HCT116 (cell line): ENCODE measurements at regions not wholly inside any gene's neighbourhood (a gene's known extent, or its start where the extent isn't known, plus 50 kb on each side); places are given as distances from the start of the nearest gene placed in this dataset.
"Not testable (repeated sequence)": the region's sequence is repeated elsewhere in the genome, so short reads cannot be mapped to it uniquely, and the experiment has no call there.

Source experiments
- CBX3 ChIP-seq: IDR thresholded peaks from 2 replicates; pipeline ENCODE4 v1.6.1; 2012; ENCODE audit warnings: low read depth
- EGR1 ChIP-seq: IDR thresholded peaks from 2 replicates; pipeline ENCODE4 v1.6.1; 2012; ENCODE audit warnings: low read depth
- EZH2 ChIP-seq: fragments of 200-600 bp; sonication (generic); IDR thresholded peaks from 2 replicates; pipeline ENCODE4 v1.6.1; 2017; ENCODE audit warnings: antibody characterized with exemption, mixed run types
- POLR2A ChIP-seq: IDR thresholded peaks from 2 replicates; pipeline ENCODE4 v1.7.0; 2011; ENCODE audit warnings: borderline replicate concordance; ENCODE audit not compliant: insufficient read depth, insufficient read length; ENCODE audit errors: extremely low read depth
- POLR2AphosphoS5 ChIP-seq: IDR thresholded peaks from 2 replicates; pipeline ENCODE4 v1.6.1; 2011; ENCODE audit warnings: mild to moderate bottlenecking, low read depth, low read length, moderate library complexity
- RAD21 ChIP-seq: IDR thresholded peaks from 2 replicates; pipeline ENCODE4 v1.6.1; 2012; ENCODE audit warnings: low read depth, mild to moderate bottlenecking
- SIN3A ChIP-seq: IDR thresholded peaks from 2 replicates; pipeline ENCODE4 v1.6.1; 2012; ENCODE audit warnings: low read depth
- SP1 ChIP-seq: IDR thresholded peaks from 2 replicates; pipeline ENCODE4 v1.6.1; 2012; ENCODE audit warnings: low read depth
- TCF7L2 ChIP-seq: IDR thresholded peaks from 2 replicates; pipeline ENCODE4 v1.7.0; 2011; ENCODE audit warnings: borderline replicate concordance, inconsistent platforms; ENCODE audit not compliant: insufficient read depth, insufficient read length; ENCODE audit errors: extremely low read depth
- TF ChIP-seq, protein P1 (sequence below), 3 experiments: fragments of 200-600 bp in 1 of 3; sonication (generic) in 1 of 3; IDR thresholded peaks in 2 of 3; conservative IDR thresholded peaks in 1 of 3; 2 replicates each; pipeline ENCODE4 v1.5.1; 2012 to 2017; ENCODE audit warnings: low read depth in 2 of 3, low read length in 2 of 3, antibody characterized with exemption in 1 of 3, borderline replicate concordance in 1 of 3, control low read depth in 1 of 3, mild to moderate bottlenecking in 1 of 3, mixed read lengths in 1 of 3, mixed run types in 1 of 3, moderate library complexity in 1 of 3; ENCODE audit not compliant: insufficient read depth in 1 of 3
- TF ChIP-seq, protein P2 (sequence below): IDR thresholded peaks from 2 replicates; pipeline ENCODE4 v1.6.1; 2012; ENCODE audit warnings: low read depth
- TF ChIP-seq, protein P3 (sequence below): IDR thresholded peaks from 2 replicates; pipeline ENCODE4 v1.6.1; 2012
- TF ChIP-seq, protein P4 (sequence below): IDR thresholded peaks from 2 replicates; pipeline ENCODE4 v1.6.1; 2012

DNA sequence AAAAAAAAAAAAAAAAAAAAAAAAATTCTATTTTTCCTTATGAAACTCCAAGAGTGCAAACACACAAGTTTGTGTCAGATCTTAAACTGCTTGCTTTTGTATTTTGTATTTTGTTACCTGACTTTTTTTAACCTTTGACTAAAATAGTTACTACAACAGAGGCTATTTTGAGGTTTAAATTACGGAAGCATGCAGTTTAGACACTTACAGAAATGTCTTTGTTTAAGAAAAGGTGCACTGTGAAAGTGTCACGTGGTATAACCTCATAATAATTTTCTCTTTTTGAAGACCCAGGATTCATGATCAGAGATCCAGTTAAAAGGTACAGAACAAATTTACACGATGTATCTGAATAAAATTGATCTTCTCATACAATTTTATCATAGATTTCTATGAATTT lies 152.4 kb downstream of the SPIN4 start:
- TF ChIP-seq SP1, POLR2AphosphoS5, EZH2, RAD21, POLR2A, SIN3A, TCF7L2, EGR1, CBX3: not testable (repeated sequence)
- TF ChIP-seq, protein P1, sequence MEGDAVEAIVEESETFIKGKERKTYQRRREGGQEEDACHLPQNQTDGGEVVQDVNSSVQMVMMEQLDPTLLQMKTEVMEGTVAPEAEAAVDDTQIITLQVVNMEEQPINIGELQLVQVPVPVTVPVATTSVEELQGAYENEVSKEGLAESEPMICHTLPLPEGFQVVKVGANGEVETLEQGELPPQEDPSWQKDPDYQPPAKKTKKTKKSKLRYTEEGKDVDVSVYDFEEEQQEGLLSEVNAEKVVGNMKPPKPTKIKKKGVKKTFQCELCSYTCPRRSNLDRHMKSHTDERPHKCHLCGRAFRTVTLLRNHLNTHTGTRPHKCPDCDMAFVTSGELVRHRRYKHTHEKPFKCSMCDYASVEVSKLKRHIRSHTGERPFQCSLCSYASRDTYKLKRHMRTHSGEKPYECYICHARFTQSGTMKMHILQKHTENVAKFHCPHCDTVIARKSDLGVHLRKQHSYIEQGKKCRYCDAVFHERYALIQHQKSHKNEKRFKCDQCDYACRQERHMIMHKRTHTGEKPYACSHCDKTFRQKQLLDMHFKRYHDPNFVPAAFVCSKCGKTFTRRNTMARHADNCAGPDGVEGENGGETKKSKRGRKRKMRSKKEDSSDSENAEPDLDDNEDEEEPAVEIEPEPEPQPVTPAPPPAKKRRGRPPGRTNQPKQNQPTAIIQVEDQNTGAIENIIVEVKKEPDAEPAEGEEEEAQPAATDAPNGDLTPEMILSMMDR (IDR thresholded peaks at IDR 0.05 in 2 of 3, conservative IDR thresholded peaks at IDR 0.05 in 1 of 3; ENCODE audit: borderline replicate concordance in 1 of 3, insufficient read depth in 1 of 3, low read depth in 2 of 3, low read length in 2 of 3), result not testable (repeated sequence)
- TF ChIP-seq, protein P2, sequence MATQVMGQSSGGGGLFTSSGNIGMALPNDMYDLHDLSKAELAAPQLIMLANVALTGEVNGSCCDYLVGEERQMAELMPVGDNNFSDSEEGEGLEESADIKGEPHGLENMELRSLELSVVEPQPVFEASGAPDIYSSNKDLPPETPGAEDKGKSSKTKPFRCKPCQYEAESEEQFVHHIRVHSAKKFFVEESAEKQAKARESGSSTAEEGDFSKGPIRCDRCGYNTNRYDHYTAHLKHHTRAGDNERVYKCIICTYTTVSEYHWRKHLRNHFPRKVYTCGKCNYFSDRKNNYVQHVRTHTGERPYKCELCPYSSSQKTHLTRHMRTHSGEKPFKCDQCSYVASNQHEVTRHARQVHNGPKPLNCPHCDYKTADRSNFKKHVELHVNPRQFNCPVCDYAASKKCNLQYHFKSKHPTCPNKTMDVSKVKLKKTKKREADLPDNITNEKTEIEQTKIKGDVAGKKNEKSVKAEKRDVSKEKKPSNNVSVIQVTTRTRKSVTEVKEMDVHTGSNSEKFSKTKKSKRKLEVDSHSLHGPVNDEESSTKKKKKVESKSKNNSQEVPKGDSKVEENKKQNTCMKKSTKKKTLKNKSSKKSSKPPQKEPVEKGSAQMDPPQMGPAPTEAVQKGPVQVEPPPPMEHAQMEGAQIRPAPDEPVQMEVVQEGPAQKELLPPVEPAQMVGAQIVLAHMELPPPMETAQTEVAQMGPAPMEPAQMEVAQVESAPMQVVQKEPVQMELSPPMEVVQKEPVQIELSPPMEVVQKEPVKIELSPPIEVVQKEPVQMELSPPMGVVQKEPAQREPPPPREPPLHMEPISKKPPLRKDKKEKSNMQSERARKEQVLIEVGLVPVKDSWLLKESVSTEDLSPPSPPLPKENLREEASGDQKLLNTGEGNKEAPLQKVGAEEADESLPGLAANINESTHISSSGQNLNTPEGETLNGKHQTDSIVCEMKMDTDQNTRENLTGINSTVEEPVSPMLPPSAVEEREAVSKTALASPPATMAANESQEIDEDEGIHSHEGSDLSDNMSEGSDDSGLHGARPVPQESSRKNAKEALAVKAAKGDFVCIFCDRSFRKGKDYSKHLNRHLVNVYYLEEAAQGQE, result not testable (repeated sequence)
- TF ChIP-seq, protein P3, sequence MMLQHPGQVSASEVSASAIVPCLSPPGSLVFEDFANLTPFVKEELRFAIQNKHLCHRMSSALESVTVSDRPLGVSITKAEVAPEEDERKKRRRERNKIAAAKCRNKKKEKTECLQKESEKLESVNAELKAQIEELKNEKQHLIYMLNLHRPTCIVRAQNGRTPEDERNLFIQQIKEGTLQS, result not testable (repeated sequence)
- TF ChIP-seq, protein P4, sequence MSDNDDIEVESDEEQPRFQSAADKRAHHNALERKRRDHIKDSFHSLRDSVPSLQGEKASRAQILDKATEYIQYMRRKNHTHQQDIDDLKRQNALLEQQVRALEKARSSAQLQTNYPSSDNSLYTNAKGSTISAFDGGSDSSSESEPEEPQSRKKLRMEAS, result not testable (repeated sequence)
